ENCODE measurements at regions not wholly inside any gene's neighbourhood (a gene's known extent, or its start where the extent isn't known, plus 50 kb on each side); places are given as distances from the start of the nearest gene placed in this dataset.

- CTCF ChIA-PET (ENCODE audit: low intra/inter-chr PET ratio, low total read pairs), result no interaction called here
- intact Hi-C loops (cut with micrococcal nuclease; ENCODE audit: unreplicated experiment), result no loop called here
- no peak for TF ChIP-seq SRSF1 (optimal IDR thresholded peaks at IDR 0.05; ENCODE audit: low read depth, low read length)
- no peak for TF ChIP-seq DRAP1 (CRISPR knock-in tag; IDR thresholded peaks at IDR 0.05)
- no peak for TF ChIP-seq HOXA7 (CRISPR knock-in tag; IDR thresholded peaks at IDR 0.05)
- no peak for TF ChIP-seq ZNF672 (CRISPR knock-in tag; IDR thresholded peaks at IDR 0.05)
- TF ChIP-seq KLF6 (CRISPR knock-in tag; IDR thresholded peaks at IDR 0.05), result no peak
- TF ChIP-seq PRDM10 (CRISPR knock-in tag; IDR thresholded peaks at IDR 0.05; ENCODE audit: low read depth), result no peak
- no peak for TF ChIP-seq ZNF619 (CRISPR knock-in tag; IDR thresholded peaks at IDR 0.05)
- TF ChIP-seq SNRNP70 (IDR thresholded peaks at IDR 0.05; ENCODE audit: low read depth, low read length), result no peak
- TF ChIP-seq ZNF281 (CRISPR knock-in tag; IDR thresholded peaks at IDR 0.05; ENCODE audit: borderline replicate concordance), result no peak
- no peak for TF ChIP-seq ZNF530 (CRISPR knock-in tag; IDR thresholded peaks at IDR 0.05; ENCODE audit: low read depth)
- no peak for TF ChIP-seq POGK (CRISPR knock-in tag; conservative IDR thresholded peaks at IDR 0.05)
- TF ChIP-seq ZNF570 (CRISPR knock-in tag; IDR thresholded peaks at IDR 0.05; ENCODE audit: borderline replicate concordance), result no peak
- TF ChIP-seq NFE2L1 (CRISPR knock-in tag; IDR thresholded peaks at IDR 0.05; ENCODE audit: borderline replicate concordance), result no peak
- no peak for TF ChIP-seq MXD1 (CRISPR knock-in tag; IDR thresholded peaks at IDR 0.05)
- no peak for TF ChIP-seq BHLHE40 (IDR thresholded peaks at IDR 0.05; ENCODE audit: low read length)
- TF ChIP-seq KDM5B (CRISPR knock-in tag; IDR thresholded peaks at IDR 0.05; ENCODE audit: borderline replicate concordance), result no peak
These were observed 174.7 kb upstream of the B3GAT1 start for GRCh38 chr11:134586726-134587125.

More at GRCh38 chr11:134586726-134587125, 174.7 kb upstream of the B3GAT1 start:
- no peak overlapping the region for H3K4me2 ChIP-seq (ENCODE audit: low read depth, low read length)
- WGBS (ENCODE audit: low lambda C conversion rate), result 22% methylated on average over 6 of the region's 6 CpGs
- H3K27me3 ChIP-seq (ENCODE audit: control insufficient read depth in 1 of 2, insufficient read depth in 2 of 2, low read length in 2 of 2), result peaks cover 1 to 4% of the 10 kb centered on the region in 2 experiments; a peak in 1 of 5 replicates
- POLR2A ChIA-PET, result no interaction called here
- DNase-seq (ENCODE audit: low spot score) (no peak), FAIRE-seq (no peak), ATAC-seq (no peak)
- peaks cover 9% of the 10 kb centered on the region; the same call in 1 of the 2 replicates for H3K4me1 ChIP-seq (ENCODE audit: insufficient read depth, low read length)
- H3K9me3 ChIP-seq (ENCODE audit: low read length), result no peaks in the 10 kb centered on the region
- in situ Hi-C loops (cut with HindIII; ENCODE audit: extremely low pct_ligation_motif_present, low pct_unique_long_range_greater_than_20kb), result no loop called here
- no peak overlapping the region for H2AFZ ChIP-seq (ENCODE audit: low read length)
- no peaks in the 10 kb centered on the region for H4K20me1 ChIP-seq (ENCODE audit: insufficient read depth, low read length)
- H3K4me3 ChIP-seq (replicated peaks in 1 of 3; ENCODE audit: insufficient read depth in 1 of 3, low read depth in 2 of 3, low read length in 3 of 3), result no peak overlapping the region
- no peak overlapping the region for H3K27ac ChIP-seq (ENCODE audit: extremely low read length, insufficient read depth, low read length)
- BruUV-seq (replicated peaks), result no TSS peak
- no peaks in the 10 kb centered on the region for H3K36me3 ChIP-seq (replicated peaks in 1 of 2; ENCODE audit: control insufficient read depth in 1 of 2, insufficient read depth in 2 of 2, low read length in 2 of 2)
- no peaks in the 10 kb centered on the region for H3K79me2 ChIP-seq (ENCODE audit: insufficient read depth, low read length)
- no peak overlapping the region for H3K9ac ChIP-seq (ENCODE audit: insufficient read depth, low read depth, low read length)
